Loucy (cell line): ENCODE measurements at regions not wholly inside any gene's neighbourhood (a gene's known extent, or its start where the extent isn't known, plus 50 kb on each side); places are given as distances from the start of the nearest gene placed in this dataset.

Experiments
- CTCF ChIP-seq: fragments of 200-600 bp; sonication (generic); conservative IDR thresholded peaks from 2 replicates; pipeline ENCODE4 v1.5.1; 2014; ENCODE audit warnings: mild to moderate bottlenecking, antibody characterized with exemption, low read length
- EZH2phosphoT487 ChIP-seq: fragments of 200-600 bp; IDR thresholded peaks from 2 replicates; pipeline ENCODE4 v1.6.1; 2018; ENCODE audit warnings: antibody characterized with exemption, mild to moderate bottlenecking, moderate library complexity, borderline replicate concordance

DNA sequence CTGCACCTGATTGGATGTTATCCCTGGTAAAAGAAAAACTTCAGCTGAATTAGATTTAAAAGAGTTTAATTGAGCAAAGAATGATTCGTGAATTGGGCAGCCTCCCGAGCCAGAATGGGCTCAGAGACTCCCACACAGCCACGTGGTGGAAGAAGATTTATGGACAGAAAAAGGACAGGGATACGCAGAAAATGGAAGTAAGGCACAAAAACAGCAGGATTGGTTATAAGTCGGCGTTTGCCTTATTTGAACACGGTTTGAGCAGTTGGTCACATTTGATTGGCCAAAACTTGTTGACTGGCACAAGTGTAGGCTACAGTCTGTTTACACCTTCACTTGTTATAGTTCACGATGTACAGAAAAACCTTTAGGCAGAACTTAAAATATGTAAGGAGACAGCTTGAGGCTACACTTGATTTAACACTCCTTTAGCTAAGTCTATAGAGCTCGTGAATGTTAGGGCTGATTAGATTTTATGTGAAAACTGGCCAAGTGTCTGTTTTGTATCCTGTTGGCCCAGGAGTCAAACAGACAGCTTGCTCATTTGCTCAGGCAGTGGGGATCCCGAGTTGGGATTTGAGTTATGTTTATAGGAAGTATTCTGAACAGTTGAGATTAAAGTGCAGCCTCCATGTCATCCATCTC is 119.5 kb upstream of the SHISA6 start:
- TF ChIP-seq CTCF (no peak), EZH2phosphoT487 (no peak)
